ENCODE measurements at regions not wholly inside any gene's neighbourhood (a gene's known extent, or its start where the extent isn't known, plus 50 kb on each side); places are given as distances from the start of the nearest gene placed in this dataset.

DNA sequence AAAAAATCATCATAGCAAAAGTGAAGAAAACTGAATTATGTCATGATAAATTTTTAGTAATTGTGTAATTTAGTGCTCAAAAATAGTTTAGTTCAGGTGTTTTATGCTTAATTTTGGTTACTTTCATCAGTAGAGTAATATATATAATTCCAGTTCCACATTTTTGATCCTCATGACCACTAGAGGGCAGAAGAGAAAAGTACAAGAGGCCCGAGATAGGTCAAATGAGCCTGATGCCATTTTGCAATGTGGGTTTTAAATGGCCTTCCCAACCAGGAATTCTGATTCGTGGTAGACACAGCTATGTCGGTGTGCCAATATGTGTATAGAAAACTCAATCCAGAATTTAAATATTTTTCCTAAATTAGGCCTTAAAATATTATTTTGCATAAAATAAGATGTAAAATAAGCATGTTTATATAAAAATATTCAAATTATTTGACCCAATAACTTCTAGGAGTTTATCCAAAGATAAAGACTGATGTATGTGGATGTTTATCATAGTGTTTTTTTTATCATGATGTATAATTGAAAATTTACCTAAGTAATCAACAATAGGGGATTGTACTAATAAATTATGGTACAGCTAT is 159.7 kb upstream of the RPS6KA2 start:
- TF ChIP-seq, protein P1, sequence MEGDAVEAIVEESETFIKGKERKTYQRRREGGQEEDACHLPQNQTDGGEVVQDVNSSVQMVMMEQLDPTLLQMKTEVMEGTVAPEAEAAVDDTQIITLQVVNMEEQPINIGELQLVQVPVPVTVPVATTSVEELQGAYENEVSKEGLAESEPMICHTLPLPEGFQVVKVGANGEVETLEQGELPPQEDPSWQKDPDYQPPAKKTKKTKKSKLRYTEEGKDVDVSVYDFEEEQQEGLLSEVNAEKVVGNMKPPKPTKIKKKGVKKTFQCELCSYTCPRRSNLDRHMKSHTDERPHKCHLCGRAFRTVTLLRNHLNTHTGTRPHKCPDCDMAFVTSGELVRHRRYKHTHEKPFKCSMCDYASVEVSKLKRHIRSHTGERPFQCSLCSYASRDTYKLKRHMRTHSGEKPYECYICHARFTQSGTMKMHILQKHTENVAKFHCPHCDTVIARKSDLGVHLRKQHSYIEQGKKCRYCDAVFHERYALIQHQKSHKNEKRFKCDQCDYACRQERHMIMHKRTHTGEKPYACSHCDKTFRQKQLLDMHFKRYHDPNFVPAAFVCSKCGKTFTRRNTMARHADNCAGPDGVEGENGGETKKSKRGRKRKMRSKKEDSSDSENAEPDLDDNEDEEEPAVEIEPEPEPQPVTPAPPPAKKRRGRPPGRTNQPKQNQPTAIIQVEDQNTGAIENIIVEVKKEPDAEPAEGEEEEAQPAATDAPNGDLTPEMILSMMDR (IDR thresholded peaks at IDR 0.05; ENCODE audit: low read depth, low read length): peak; percentile 39; the same call in 1 of the 2 replicates

GRCh38 chr6:166785131-166785530 is 158.1 kb upstream of the RPS6KA2 start:
- no peak overlapping the region for H3K4me3 ChIP-seq (ENCODE audit: low read depth, low read length)
- TF ChIP-seq, protein P1 (IDR thresholded peaks at IDR 0.05; ENCODE audit: low read depth, low read length): no peak

More for the DNA sequence above, 159.7 kb upstream of the RPS6KA2 start:
- no peak overlapping the region for H3K4me3 ChIP-seq (ENCODE audit: low read depth, low read length)

GRCh38 chr6:166784691-166785090 is 157.6 kb upstream of the RPS6KA2 start:
- TF ChIP-seq, protein P1 (IDR thresholded peaks at IDR 0.05; ENCODE audit: low read depth, low read length): no peak
- H3K4me3 ChIP-seq (ENCODE audit: low read depth, low read length): no peak overlapping the region

DNA sequence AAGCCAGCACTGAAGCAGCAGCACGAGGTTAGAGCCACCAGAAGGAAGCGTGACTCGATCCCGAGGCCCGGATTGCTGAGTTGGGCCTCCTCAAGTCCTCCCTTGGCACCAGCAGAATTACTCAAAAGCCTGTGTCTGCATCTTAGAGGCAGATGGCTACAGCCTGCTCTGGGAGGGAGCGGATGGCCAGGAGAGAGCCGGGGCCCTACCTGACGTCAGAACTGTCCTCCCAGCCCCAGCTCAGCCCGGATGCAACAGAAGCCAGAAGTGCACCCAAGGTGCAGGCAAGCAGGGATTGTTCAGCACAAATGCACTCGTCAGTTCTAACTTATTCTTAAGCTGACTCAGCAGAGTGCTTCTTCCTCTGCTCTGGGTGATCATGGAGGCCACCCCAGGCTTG is 155.5 kb upstream of the RPS6KA2 start:
- no peak overlapping the region for H3K4me3 ChIP-seq (ENCODE audit: low read depth, low read length)
- TF ChIP-seq, protein P1 (IDR thresholded peaks at IDR 0.05; ENCODE audit: low read depth, low read length): no peak

- TF ChIP-seq, protein P1 (IDR thresholded peaks at IDR 0.05; ENCODE audit: low read depth, low read length): no peak
- H3K4me3 ChIP-seq (ENCODE audit: low read depth, low read length): no peak overlapping the region
Observed at GRCh38 chr6:166781331-166781730, 154.3 kb upstream of the RPS6KA2 start.

- no peak overlapping the region for H3K4me3 ChIP-seq (ENCODE audit: low read depth, low read length)
- TF ChIP-seq, protein P1 (IDR thresholded peaks at IDR 0.05; ENCODE audit: low read depth, low read length): no peak
Observed at GRCh38 chr6:166779963-166780683, 153.1 kb upstream of the RPS6KA2 start.

DNA sequence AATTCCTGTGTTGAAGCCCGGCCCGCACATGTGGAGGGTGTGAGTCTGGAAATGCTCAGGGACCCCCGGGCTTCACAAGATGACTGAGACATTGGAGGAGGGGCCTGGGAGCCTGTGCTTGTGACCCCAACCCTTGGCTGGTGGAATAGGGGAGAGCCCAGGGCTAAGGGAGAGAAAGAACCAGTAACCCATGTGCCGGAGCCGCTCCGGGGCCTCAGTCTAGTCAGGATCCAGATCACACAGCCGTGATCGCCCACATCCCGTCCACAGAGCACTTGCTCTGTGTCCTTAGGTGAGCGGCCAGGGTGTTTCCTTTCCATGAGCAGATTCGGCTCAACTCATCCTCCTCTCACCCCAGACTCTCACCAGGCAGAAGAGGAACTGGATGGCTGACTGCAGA is 152.3 kb upstream of the RPS6KA2 start:
- no peak overlapping the region for H3K4me3 ChIP-seq (ENCODE audit: low read depth, low read length)
- TF ChIP-seq, protein P1 (IDR thresholded peaks at IDR 0.05; ENCODE audit: low read depth, low read length): no peak
